ENCODE measurements at regions not wholly inside any gene's neighbourhood (a gene's known extent, or its start where the extent isn't known, plus 50 kb on each side); places are given as distances from the start of the nearest gene placed in this dataset.

DNA sequence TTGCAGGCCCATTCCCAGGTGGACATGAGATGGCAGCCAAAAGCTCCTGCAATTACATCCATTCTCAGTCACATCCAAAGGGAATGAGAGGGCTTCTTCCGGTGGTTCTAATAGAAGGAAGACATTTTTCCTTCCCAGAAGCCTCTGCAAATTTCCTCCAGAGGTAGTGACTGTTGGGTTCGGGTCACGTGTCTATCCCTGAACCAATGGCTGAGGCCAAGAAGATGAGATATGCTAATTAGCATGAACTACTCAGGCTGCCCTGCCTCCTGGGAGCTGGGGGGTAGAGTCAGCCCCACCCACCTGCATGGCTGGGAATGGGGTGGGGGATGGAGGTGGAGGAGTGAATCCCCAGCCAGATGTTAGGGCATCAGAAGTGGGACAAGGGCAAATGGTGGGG, 61.3 kb upstream of the IYD start:
- Histone ChIP-seq H3K4me3 (replicated peaks in 1 of 3; ENCODE audit: insufficient read depth in 1 of 3, low read depth in 2 of 3, low read length in 3 of 3) (no peak overlapping the region), H3K9me3 (ENCODE audit: low read length) (no peaks in the 10 kb centered on the region), H3K9ac (ENCODE audit: insufficient read depth, low read depth, low read length) (no peak overlapping the region), H3K79me2 (ENCODE audit: insufficient read depth, low read length) (no peaks in the 10 kb centered on the region), H2AFZ (ENCODE audit: low read length) (no peak overlapping the region), H3K4me2 (ENCODE audit: low read depth, low read length) (no peak overlapping the region), H4K20me1 (ENCODE audit: insufficient read depth, low read length) (no peaks in the 10 kb centered on the region), H3K36me3 (replicated peaks in 1 of 2; ENCODE audit: control insufficient read depth in 1 of 2, insufficient read depth in 2 of 2, low read length in 2 of 2) (no peaks in the 10 kb centered on the region), H3K4me1 (ENCODE audit: insufficient read depth, low read length) (no peaks in the 10 kb centered on the region), H3K27ac (ENCODE audit: extremely low read length, insufficient read depth, low read length) (no peak overlapping the region), H3K27me3 (ENCODE audit: control insufficient read depth in 1 of 2, insufficient read depth in 2 of 2, low read length in 2 of 2) (peaks cover 3 to 10% of the 10 kb centered on the region in 2 experiments; a peak in 2 of 5 replicates)
- CTCF ChIA-PET (ENCODE audit: low intra/inter-chr PET ratio, low total read pairs), result no interaction called here
- intact Hi-C loops (cut with micrococcal nuclease; ENCODE audit: unreplicated experiment) (no loop called here), in situ Hi-C loops (cut with HindIII; ENCODE audit: extremely low pct_ligation_motif_present, low pct_unique_long_range_greater_than_20kb) (no loop called here)
- no peak for FAIRE-seq
- WGBS (ENCODE audit: low lambda C conversion rate), result 15% methylated on average over 3 of the region's 3 CpGs
- POLR2A ChIA-PET, result no interaction called here
- DNase-seq (ENCODE audit: low spot score), result no peak
- no peak for ATAC-seq
- TF ChIP-seq EEA1 (CRISPR knock-in tag; IDR thresholded peaks at IDR 0.05; ENCODE audit: borderline replicate concordance), result no peak
- TF ChIP-seq ZFP36L1 (CRISPR knock-in tag; IDR thresholded peaks at IDR 0.05), result no peak
- TF ChIP-seq ZNF235 (CRISPR knock-in tag; IDR thresholded peaks at IDR 0.05; ENCODE audit: borderline replicate concordance), result no peak
- no peak for TF ChIP-seq JARID2 (CRISPR knock-in tag; IDR thresholded peaks at IDR 0.05; ENCODE audit: insufficient replicate concordance)
- TF ChIP-seq TCF7L2 (IDR thresholded peaks at IDR 0.05; ENCODE audit: low read depth, low read length), result no peak
- TF ChIP-seq, protein P1, sequence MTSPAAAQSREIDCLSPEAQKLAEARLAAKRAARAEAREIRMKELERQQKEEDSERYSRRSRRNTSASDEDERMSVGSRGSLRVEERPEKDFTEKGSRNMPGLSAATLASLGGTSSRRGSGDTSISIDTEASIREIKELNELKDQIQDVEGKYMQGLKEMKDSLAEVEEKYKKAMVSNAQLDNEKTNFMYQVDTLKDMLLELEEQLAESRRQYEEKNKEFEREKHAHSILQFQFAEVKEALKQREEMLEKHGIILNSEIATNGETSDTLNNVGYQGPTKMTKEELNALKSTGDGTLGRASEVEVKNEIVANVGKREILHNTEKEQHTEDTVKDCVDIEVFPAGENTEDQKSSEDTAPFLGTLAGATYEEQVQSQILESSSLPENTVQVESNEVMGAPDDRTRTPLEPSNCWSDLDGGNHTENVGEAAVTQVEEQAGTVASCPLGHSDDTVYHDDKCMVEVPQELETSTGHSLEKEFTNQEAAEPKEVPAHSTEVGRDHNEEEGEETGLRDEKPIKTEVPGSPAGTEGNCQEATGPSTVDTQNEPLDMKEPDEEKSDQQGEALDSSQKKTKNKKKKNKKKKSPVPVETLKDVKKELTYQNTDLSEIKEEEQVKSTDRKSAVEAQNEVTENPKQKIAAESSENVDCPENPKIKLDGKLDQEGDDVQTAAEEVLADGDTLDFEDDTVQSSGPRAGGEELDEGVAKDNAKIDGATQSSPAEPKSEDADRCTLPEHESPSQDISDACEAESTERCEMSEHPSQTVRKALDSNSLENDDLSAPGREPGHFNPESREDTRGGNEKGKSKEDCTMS (CRISPR knock-in tag; conservative IDR thresholded peaks at IDR 0.05), result no peak
- TF ChIP-seq, protein P2, sequence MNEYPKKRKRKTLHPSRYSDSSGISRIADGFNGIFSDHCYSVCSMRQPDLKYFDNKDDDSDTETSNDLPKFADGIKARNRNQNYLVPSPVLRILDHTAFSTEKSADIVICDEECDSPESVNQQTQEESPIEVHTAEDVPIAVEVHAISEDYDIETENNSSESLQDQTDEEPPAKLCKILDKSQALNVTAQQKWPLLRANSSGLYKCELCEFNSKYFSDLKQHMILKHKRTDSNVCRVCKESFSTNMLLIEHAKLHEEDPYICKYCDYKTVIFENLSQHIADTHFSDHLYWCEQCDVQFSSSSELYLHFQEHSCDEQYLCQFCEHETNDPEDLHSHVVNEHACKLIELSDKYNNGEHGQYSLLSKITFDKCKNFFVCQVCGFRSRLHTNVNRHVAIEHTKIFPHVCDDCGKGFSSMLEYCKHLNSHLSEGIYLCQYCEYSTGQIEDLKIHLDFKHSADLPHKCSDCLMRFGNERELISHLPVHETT (CRISPR knock-in tag; conservative IDR thresholded peaks at IDR 0.05), result no peak
- no peak for TF ChIP-seq KAT7 (CRISPR knock-in tag; IDR thresholded peaks at IDR 0.05; ENCODE audit: borderline replicate concordance)
- TF ChIP-seq REPIN1 (CRISPR knock-in tag; IDR thresholded peaks at IDR 0.05; ENCODE audit: borderline replicate concordance, low read depth), result no peak
- TF ChIP-seq FOXA3 (CRISPR knock-in tag; IDR thresholded peaks at IDR 0.05), result no peak
- TF ChIP-seq CHD2 (IDR thresholded peaks at IDR 0.05; ENCODE audit: low read depth, low read length), result no peak
- no peak for TF ChIP-seq KDM5B (CRISPR knock-in tag; IDR thresholded peaks at IDR 0.05; ENCODE audit: borderline replicate concordance)
- TF ChIP-seq ZFP62 (CRISPR knock-in tag; IDR thresholded peaks at IDR 0.05), result no peak
- no peak for TF ChIP-seq ZNF850 (CRISPR knock-in tag; conservative IDR thresholded peaks at IDR 0.05)
- no peak for TF ChIP-seq FOXM1 (CRISPR knock-in tag; IDR thresholded peaks at IDR 0.05)
- TF ChIP-seq MXD4 (CRISPR knock-in tag; IDR thresholded peaks at IDR 0.05), result no peak
- no TSS peak for BruUV-seq (replicated peaks)
